RCC 7860 (cell line): ENCODE measurements at regions not wholly inside any gene's neighbourhood (a gene's known extent, or its start where the extent isn't known, plus 50 kb on each side); places are given as distances from the start of the nearest gene placed in this dataset.
"Not testable (repeated sequence)": the region's sequence is repeated elsewhere in the genome, so short reads cannot be mapped to it uniquely, and the experiment has no call there.

Experiments
- DNase-seq: peaks from one replicate; pipeline ENCODE4 v3.0.0-alpha.2; 2015; ENCODE audit warnings: low spot score
- FAIRE-seq: peaks from 2 replicates; lab custom pipeline; 2012; peaks lifted over from hg19 to GRCh38; lab: Jason Lieb, UNC

DNA sequence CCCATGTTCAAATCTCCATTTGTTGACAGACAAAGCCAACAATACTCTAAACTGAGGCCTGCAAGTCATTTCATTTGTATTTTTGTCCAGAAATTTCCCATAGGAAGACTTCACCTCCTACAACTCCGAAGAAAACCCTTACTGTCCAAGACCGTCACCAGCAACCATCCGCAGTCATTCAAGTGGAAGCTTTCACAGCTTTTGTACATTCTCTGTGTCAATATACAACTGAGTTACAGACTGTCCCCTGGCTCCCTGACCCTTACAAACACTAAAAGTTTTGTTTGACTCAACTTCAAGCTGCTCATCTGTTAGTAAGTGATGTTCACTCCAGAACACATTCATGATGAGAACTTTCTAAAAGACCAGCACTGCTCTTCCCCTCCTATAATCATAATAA lies 210.1 kb downstream of the DEPDC1B start:
- FAIRE-seq (no peak), DNase-seq (no peak)

DNA sequence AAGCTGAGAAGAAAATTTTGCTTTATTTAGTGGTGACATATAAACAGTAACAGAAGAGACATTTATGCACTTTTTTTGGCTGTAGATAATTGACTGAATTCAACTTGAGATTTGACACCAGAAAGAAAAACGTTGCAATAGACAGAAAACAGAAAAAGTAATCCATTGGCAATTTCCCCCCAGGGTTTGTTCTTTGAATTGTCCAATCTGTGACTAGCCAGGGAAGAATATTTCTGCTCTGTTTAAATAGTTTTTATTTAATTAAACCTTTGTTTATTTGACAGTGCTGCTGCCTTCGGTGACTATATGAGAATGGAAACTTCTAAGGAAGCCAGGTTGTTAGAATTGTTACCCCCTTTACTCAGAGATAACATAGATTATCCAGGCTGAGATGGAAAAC lies 210.6 kb downstream of the DEPDC1B start:
- FAIRE-seq = no peak
- DNase-seq = no peak

DNA sequence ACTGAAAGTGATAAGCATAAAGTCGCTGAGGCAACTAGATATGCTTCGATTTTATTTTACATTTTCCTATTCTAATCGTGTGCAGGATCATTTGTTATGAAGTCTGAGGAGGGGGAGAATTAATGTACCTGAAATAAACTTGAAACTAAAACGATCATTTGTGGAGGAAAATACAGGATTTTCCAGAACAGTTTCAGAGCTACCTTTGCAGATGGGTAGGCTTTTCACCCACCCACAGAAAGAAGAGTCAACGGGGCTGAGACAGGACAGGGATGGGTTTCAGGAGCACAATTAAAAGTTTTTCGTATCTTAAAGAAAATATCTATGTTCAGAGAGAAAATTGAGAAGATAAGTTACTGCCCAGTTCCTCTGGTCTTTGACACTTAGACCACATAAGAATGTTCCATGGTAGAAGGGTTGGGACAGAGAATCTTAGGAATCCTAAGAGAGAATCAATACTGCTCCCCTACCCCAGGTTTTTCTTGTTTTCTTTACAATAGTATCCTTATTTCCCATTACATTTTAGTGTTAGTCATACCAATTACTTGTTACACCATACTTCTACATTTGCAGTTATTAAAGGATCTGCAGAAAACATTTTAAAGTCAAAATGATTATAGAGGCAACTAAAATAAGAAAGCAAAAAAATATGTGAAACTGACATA lies 211.4 kb downstream of the DEPDC1B start:
- no peak for FAIRE-seq
- no peak for DNase-seq

DNA sequence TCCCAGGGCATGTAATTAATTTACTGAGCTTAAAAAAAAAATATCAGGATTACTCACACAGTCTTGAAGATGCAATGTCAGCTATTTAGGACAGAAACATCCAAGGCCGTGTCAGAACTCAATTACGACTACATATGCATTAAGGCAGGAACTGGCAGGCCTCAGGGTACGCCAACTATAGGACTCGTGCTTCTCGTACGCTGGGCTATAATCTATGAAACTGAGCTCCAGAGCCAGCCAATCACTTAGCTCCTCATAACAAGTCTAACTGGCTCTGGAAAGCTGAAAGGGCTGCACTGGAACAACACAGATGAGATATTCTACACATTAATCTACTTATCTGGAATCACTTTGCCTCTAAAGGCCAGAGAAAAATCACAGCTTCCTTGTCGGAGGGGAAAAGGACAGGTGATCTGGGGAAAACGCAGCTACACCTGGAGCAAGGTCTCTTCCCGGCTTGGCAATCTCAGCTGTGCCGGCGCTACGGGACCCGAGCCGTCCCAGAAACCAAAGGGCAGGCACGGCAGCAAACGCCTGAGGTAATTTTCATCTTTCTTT lies 212.0 kb downstream of the DEPDC1B start:
- no peak for FAIRE-seq
- no peak for DNase-seq

DNA sequence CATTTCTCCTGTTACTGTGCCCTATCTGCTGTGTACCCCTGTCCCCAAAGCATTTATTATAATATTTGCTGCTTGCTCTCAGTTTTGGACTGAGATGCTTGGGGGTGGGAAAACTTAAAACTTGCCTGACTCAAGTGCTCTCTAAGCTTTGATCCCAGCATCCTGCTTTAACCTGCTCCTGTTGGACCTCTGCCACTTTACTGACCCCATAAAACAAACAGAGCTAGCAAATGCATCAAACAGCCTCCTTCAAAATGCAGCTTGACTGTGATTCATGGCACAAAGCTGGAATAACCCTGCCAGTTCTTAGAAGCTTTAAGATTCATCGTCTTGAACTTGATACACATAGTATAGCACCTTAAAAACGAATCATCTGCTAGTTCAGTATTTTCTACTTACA lies 212.5 kb downstream of the DEPDC1B start:
- FAIRE-seq = no peak
- DNase-seq = no peak

DNA sequence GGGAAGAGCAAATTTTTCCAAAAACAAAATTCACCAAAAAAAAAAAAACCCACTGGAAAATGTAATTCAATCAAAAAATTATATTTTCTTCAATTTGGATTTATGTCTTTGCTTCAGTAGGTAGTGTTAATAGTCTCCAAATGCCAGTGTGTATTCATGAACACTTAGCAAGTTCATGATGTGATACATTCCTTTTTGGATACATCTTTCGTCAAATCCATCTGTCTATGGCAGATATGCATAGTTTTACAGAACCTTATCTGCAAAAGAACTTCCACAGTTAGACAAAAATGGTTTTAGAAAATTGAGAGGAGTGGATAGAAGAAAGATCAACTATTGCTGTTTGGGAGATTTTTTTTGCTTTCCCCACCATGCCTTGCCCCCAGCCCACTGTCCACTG lies 214.6 kb downstream of the DEPDC1B start:
- DNase-seq (no peak), FAIRE-seq (no peak)

DNA sequence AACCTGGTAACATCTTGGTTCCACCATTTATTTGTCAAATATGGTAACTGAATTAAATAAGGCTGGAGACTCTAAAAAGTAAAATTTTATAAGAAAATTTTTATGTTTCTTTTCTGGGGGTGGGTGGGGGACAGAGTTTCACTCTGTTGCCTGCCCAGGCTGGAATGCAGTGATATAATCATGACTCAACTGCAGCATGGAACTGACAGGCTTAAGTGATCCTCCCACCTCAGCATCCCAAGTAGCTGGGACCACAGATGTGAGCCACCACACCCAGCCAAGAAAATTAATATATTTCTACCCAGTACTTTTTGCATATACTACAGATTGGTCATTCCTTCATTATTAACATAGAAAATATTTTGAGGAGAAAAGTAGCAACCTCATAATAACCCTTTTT lies 216.9 kb downstream of the DEPDC1B start:
- no peak for FAIRE-seq
- peak; percentile 7 for DNase-seq

DNA sequence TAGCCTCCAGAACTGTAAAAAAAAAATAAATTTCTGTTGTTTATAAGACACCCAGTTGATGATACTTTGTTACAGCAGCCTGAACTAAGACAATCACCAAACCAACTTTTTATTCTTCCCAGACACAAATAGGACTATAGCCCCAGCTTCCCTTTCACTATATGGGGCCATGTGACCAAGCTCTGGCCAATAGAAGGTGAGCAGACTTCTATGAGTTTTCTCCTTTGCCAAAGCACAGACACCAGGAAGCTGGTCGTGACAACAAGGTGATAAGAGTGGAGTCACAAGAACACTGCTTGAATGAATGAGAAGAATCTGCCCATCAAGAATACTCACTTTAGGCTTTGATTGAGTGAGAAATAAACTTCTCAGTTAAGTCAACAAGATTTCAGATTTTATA lies 217.7 kb downstream of the DEPDC1B start:
- FAIRE-seq = no peak
- DNase-seq = no peak

DNA sequence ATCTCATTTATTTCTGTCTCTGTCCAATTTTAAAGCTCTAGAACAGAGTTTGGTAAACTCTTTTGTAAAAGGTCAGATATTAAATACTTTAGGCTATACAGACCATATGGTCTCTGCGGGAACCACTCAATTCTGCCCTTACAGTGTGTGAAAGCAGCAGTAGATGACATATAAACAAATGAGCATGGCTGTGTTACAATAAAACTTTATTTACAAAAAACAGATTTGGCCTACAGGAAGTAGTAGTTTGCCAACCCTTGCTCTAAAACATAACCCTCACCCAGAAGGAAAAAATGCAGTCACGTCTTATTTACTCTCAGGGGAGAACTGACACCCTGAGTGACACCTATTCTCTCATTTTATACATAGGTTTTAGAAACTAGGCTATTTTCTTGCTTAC lies 220.4 kb downstream of the DEPDC1B start:
- FAIRE-seq = no peak
- no peak for DNase-seq

DNA sequence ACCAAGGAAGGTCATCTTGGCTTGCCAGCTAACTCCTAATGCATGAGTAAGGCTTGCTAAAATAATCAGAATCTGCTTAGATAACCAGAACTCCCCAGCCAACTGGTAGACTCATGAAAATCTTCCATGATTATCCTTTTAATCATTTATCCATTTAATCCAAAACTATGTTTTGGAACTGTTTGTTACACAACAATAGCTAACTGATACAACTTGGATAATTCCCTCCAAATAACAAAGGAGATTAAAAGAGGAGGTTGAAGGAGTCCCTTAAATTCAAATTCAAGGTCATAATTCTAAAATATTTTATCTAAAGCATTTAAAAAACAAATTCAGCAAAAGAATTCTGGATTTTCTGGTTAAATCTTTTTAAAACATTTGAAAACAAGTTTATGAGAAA lies 222.1 kb downstream of the DEPDC1B start:
- DNase-seq (no peak), FAIRE-seq (no peak)

DNA sequence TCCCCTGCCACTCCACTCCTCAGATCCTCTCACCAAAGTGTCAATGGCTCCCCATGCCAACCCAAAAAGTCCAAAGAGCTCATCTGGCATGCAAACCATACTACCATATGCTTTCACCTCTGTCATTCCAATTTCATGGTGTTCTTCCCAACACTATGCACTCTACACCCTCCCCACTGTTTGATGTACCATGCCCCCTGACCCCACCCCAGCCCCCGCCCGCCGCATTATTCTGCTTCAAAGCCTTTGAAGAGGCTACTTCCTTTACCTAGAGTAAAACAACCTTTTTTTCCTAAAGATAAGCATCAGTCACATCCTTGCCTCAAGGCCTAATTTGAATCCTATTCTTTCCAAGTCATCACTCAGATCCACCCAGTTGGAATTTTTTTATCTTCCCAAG lies 226.3 kb downstream of the DEPDC1B start:
- no peak for DNase-seq
- FAIRE-seq = no peak

DNA sequence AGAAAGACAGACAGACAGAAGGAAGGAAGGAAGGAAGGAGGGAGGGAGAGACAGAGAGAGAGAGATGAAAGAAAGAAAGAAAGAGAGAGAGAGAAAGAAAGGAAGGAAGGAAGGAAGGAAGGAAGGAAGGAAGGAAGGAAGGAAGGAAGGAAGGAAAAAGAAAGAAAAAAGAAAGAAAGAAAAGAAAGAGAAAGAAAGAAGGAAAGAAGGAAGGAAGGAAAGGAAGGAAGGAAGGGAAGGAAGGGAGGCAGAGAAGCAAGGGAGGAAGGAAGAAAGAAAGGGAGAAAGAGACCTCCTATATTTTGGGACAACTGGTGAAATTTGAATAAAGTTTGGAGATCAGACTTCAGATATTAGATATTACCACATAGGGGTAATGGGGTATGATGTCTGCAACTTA lies 226.9 kb downstream of the DEPDC1B start:
- DNase-seq, FAIRE-seq: not testable (repeated sequence)

DNA sequence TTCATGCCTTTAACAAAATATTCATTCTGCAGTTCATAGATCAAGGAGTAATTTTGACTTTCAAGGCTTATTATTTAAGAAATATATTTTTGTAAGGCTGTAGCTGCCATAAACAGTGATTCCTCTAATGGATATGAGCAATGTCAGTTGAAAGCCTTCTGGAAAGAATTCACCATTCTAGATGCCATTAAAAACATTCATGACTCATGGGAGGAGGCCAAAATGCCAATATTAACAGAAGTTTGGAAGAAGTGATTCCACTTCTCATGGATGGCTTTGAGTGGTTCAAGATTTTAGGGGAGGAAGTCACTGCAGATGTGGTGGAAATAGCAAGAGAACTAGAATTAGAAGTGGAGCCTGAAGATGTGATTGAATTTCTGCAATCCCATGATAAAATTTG lies 229.1 kb downstream of the DEPDC1B start:
- FAIRE-seq = no peak
- DNase-seq = no peak

DNA sequence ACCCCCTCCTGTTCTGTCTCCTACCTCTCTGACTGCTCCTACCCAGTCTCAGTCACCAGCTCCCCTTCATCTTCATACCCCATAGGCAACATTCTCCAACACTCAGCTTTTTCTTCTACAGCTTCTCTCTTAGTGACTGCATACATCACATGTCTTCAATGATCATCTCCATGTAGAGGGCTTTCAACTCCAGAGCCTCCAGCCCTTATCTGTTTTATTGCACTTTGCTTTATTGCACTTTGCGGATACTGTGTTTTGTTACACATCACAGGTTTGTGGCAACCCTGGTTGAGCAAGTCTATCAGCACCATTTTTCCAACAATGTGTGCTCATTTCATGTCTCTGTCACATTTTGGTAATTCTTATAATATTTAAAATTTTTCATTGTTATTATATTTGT lies 230.7 kb downstream of the DEPDC1B start:
- FAIRE-seq (no peak), DNase-seq (no peak)

DNA sequence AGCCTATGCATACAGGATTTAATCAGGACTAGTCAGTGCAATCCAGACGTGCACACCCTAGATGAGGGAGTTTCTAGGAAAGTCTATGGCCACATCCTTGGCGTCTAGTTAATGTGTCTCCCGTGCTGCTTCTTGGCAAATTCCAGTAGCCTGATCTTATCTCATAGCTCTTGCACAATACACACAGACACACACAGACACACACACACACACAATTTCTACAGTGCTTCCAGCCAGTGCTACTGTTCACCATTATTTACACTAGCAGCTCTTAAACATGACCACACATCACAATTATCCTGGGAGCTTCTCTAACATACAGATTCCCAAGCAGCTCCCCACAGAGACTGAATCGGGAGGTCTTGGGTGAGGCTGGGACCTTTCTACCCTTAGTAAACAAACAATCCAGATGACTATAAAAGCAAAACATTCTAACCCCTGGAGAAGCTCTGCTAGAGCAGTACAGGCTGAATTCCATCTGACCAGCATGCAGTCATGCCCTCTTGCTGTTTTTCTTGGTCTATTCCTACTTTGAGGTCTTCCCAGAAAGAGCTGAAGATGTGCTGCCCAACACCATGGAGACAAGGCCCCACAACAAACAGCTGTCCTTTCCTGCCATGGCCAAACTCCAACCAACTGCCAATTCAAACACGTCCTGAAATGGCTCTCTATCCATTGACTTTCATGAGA lies 236.6 kb downstream of the DEPDC1B start:
- no peak for DNase-seq
- no peak for FAIRE-seq

DNA sequence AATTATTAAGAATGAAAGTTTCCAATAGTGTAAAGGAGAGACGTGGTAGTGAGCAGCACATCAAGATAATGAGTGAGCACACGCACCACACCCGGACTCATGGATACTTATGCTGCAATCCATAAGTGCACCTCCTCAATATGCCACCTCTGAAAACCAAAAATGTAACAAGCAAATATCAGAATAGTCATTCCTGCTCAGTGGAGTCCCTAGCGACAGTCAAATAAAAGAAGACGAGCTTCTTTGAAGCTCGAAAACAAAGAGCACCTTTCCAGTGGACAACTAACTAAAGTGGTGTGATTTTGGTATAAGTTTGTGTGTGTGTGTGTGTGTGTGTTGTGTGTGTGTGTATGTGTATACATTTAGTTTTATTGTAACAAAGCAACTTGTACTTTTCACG lies 241.3 kb downstream of the DEPDC1B start:
- no peak for FAIRE-seq
- DNase-seq = no peak

DNA sequence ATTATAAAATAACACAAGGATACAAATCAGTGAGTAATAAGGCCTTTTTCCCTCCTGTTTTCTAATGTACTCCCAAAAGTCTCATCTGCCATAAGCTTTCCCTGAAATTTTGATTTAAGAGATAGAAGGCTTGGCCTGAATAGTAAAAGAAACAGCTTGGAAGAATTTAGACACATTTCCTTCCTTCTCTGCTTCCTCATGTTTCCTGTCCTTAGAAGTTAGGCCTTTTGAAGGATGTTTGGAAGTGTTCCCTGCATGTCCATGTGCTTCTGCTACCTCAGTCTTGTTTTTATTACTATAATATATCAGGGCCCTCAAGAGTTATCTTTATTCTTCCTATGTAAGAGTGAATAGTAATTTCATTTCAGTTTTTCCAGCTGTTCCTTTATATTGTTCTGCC lies 242.7 kb downstream of the DEPDC1B start:
- FAIRE-seq = no peak
- no peak for DNase-seq

DNA sequence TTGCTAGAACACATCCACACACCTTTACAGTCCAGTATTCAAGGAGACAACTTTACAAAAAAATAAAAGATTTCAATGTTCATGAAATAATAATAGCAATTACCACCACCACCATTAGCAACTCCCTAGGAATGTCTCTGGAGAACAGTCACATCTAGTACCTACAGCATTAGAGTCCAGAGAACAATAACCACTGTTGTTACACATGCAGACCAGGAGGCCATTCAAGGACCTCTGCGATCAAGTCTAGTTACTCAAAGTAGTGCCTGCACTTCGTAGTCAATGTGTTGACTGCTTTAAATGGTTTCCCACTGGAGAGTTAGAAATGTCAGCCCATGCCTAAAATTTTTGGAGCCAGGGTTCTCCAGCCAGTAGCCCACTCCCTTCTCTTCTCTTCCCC lies 244.4 kb downstream of the DEPDC1B start:
- DNase-seq (no peak), FAIRE-seq (no peak)

DNA sequence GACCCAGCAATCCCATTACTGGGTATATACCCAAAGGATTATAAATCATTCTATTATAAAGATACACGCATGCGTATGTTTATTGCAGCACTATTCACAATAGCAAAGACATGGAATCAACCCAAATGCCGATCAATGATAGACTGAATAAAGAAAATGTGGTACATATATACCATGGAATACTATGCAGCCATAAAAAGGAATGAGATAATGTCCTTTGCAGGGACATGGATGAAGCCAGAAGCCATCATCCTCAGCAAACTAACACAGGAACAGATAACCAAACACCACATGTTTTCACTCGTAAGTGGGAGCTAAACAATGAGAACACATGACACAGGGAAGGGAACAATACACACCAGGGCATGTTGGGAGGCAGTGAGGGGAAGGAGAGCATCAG lies 245.7 kb downstream of the DEPDC1B start:
- not testable (repeated sequence) for FAIRE-seq, DNase-seq

DNA sequence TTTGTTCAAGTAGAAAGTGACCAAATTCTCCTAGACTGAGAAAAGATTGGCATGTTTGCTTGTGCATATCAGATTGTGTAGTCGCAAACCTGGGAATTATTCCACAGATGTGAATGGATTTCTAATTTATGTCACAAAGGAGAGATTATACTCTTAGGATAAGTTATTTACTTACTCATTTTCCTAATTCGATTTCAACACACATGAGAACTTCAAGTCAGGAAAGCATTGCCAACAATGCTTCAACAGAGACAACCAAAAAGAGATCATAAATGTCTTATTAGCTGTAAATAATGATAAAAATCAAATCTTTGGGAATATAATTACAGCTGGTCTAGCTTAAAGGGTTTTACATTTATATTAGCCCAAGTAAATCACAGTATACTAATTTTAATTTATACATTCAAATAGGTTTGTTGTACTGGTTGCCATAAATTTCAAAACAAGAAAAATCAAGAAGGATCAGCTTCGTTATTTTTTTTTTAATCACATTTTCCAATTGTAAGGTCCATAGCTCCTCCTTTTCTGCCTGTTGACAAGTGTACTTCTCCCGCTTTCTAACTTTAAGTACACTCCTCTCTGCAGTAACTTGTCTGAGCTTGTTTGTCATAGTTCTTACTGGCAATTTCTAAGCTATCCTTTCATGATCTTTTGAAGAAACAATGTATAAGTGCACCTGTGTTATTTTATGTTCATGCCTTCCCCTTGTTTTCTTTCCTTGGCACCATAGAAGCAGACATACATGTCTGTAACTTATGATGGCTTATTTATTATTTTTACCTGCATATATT lies 246.6 kb downstream of the DEPDC1B start:
- no peak for FAIRE-seq
- DNase-seq = no peak

DNA sequence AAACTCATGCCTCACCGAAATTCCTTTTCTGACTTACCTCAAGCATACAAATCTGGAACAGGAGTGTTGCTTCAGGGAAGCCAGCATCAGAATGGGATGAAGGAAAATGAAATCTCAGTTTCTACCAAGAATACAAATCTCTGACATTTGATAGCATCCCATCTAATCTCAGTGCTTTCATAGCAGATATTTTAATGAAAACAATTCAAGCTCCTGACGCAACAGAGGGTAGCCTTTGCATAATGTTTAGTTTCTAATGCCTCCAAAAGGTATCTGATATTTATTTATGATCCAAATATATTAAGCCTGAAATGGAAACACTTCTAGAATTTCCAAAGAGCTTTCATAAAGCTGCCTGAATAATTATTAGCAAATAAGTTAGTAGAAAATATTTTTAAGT lies 251.4 kb downstream of the DEPDC1B start:
- no peak for DNase-seq
- FAIRE-seq = no peak

DNA sequence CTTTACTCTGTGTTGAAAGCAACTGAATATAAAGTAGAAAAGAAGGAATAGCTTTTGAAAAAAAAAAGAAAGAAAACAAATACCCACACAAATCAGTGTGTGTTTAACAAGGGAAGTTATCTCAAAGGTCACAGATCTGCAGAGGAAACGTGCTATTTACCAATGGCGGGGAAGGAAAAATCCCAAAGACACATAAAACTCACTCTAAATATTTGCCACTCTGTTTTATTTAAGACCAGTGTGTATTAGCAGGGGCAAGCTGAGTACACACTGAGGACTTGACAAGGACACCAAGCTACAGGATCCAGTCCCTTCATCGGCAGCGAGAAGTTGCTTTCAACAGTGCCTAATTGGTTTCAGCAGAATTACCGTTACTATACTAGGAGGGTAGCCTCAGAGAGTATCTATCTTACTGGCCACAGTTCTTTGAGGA lies 252.5 kb downstream of the DEPDC1B start:
- FAIRE-seq (no peak), DNase-seq (no peak)
